GM21723 (cell line): ENCODE measurements at regions not wholly inside any gene's neighbourhood (a gene's known extent, or its start where the extent isn't known, plus 50 kb on each side); places are given as distances from the start of the nearest gene placed in this dataset.
"Not testable (repeated sequence)": the region's sequence is repeated elsewhere in the genome, so short reads cannot be mapped to it uniquely, and the experiment has no call there.

Experiments used
- ATAC-seq: cut with Tn5 transposase; IDR thresholded peaks from one replicate; pipeline ENCODE4 v1.9.1; 2021; ENCODE audit warnings: mild to moderate bottlenecking, moderate library complexity; ENCODE audit not compliant: unreplicated experiment

DNA sequence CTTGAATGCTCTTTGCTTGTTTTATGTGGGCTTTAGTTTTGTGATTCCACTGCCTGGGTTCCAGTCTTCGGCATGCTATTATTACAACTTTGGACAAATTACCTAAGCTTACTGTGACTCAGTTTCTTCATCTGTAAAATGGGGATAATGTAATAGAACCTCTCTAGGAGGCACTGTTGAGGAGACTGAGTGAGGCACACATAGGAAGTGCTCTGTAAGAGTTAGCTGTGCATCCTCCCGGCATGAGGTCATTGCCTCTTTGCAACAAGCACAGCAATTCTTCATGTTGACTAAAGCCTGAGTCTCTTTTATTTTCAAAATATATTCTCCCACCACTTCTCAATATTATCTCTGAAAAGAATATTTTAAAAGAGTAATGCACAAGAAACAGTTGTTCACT, 227.4 kb downstream of the DLEU7 start:
- no peak for ATAC-seq

- ATAC-seq = no peak
Measured at GRCh38 chr13:50617134-50617721, 226.3 kb downstream of the DLEU7 start.

DNA sequence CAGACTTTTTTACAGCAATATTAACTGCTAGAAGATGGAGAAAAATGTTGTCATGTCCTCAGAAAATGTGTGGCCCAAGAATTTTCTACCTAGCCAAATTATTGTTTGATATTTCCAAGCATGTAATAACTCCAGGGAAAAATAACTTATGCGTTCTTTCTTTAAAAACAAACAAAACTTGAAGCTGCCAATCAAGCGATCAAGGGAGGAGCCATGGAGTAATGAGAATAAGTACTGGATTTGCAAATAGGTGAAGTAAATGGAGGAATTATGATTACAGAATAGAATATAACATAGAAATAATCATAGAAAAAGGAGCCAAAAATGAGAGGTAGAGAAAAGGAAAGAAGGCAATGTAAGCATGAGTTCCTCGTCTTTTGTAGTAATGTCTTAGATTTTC, 225.3 kb downstream of the DLEU7 start:
- no peak for ATAC-seq

- ATAC-seq = no peak
Measured at GRCh38 chr13:50626101-50626547, 217.4 kb downstream of the DLEU7 start.

- ATAC-seq = no peak
Measured at GRCh38 chr13:50627111-50627510, 216.4 kb downstream of the DLEU7 start.

DNA sequence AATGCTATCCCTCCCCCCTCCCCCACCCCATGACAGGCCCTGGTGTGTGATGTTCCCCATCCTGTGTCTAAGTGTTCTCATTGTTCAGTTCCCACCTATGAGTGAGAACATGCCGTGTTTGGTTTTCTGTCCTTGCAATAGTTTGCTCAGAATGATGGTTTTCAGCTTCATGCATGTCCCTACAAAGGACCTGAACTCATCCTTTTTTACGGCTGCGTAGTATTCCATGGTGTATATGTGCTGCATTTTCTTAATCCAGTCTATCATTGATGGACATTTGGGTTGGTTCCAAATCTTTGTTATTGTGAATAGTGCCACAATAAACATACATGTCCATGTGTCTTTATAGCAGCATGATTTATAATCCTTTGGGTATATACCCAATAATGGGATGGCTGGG, 215.0 kb downstream of the DLEU7 start:
- not testable (repeated sequence) for ATAC-seq

- ATAC-seq = no peak
Measured at GRCh38 chr13:50629497-50629896, 214.0 kb downstream of the DLEU7 start.

GRCh38 chr13:50629966-50630365, 213.5 kb downstream of the DLEU7 start:
- ATAC-seq = no peak

DNA sequence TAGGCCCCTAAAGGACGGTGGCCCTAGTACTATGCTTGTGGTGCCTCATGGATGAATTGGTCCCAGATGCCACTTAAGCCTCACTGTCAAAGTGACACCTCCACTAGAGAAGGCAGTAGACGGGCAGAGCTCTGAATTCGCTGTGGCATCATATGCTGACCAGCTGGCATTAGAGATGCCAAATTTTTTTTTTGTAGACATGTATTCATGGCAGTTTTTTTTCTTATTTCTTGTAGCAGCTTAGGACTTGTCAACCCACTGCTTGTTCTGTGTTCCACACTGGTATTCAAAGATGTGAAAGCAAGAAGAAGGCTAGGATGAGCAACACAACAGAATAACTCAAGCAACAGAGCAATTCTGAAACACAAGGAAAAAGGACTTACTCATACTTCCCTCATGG, 212.5 kb downstream of the DLEU7 start:
- ATAC-seq = no peak

- ATAC-seq = no peak
Measured at GRCh38 chr13:50634339-50634738, 209.2 kb downstream of the DLEU7 start.

- peak; percentile 67 for ATAC-seq
Measured at GRCh38 chr13:50635504-50635903, 208.0 kb downstream of the DLEU7 start.

GRCh38 chr13:50636007-50636704, 207.3 kb downstream of the DLEU7 start:
- ATAC-seq = peak; percentile 74

DNA sequence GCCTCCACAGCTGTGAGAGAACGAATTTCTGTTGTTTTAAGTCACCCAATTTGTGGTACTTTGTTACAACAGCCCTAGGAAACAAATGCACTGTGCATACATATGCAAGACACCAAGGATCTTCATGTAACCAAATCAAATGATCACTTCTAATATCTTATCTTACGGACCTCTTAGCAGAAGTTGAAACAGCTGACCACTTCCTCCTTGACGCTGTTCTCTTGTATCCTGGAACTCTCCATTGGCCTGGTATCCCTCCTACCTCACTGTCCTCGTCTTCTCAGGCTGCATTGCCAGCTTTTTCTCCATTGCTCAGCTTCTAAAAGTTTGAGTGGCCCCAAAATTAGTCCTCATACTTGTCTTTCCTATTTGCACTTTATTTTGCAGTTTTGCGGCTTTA, 200.4 kb downstream of the DLEU7 start:
- ATAC-seq = no peak

GRCh38 chr13:50644081-50644871, 199.2 kb downstream of the DLEU7 start:
- no peak for ATAC-seq

- ATAC-seq = no peak
Measured at GRCh38 chr13:50645092-50645491, 198.4 kb downstream of the DLEU7 start.

DNA sequence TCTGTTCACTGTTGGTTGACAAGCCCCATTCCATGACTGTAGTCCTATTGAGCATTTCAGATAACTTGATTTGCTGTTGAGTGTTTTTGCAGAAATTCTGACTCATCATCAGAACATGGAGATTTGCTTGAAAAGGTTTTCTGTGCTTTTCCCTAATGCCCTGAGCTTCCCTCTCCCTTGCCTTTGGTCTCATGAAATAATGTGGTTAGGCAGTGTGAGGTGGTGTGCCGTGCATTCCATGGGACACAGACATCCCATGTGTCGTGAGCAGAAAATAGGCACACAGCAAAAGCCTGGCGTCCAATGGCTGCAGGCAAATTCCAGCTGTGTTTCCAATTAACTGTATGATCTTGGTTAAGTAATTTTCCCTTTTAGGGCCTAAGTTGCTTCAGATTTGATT, 197.4 kb downstream of the DLEU7 start:
- ATAC-seq = no peak

DNA sequence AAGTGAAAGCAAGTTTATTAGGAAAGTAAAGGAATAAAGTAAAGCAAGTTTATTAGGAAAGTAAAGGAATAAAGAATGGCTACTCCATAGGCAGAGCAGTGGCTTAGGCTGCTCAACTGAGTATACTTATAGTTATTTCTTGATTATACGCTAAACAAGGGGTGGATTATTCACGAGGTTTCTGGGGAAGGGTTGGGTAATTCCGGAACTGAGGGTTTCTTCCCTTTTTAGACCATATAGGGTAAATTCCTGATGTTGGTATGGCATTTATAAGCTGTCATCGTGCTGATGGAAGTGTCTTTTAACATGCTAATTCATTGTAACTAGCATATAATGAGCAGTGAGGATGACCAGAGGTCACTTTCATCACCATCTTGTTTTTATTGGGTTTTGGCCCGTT, 194.3 kb downstream of the DLEU7 start:
- ATAC-seq = no peak

- no peak for ATAC-seq
Measured at GRCh38 chr13:50650592-50651504, 192.6 kb downstream of the DLEU7 start.

DNA sequence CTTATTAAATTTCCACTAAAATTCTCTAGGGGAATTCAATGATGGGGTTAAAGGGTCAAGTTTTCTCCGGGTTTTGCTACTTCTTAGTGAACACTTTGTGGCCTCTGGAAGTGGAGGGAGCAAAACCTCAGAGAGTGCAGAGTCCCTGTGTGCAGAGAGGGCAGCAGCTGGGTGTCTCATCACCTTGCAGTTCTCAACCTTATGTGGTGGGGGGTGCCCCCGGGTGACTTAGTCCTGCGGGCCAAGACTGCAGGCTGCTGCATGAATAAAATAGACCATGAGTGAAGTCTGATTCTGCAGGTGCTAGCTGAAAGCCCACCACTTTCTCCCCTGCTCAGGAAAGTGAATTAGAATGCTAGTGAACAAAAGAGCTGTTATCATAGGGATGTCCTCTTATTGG, 191.6 kb downstream of the DLEU7 start:
- ATAC-seq = no peak

GRCh38 chr13:50654331-50654730, 189.2 kb downstream of the DLEU7 start:
- ATAC-seq = no peak

DNA sequence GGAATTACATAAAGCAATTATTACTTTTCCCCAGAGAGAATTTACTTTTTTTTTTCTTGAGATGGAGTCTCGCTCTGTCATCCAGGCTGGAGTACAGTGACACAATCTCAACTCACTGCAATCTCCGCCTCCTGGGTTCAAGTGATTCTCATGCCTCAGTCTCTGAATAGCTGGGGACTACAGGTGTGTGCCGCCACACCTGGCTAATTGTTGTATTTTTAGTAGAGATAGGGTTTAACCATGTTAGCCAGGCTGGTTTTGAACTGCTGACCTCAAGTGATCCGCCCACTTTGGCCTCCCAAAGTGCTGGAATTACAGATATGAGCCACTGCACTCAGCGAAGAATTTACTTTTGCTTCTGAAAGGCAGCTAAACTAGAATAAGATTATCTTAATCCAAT, 181.6 kb downstream of the DLEU7 start:
- ATAC-seq = not testable (repeated sequence)
